ENCODE measurements at regions not wholly inside any gene's neighbourhood (a gene's known extent, or its start where the extent isn't known, plus 50 kb on each side); places are given as distances from the start of the nearest gene placed in this dataset.
"Not testable (repeated sequence)": the region's sequence is repeated elsewhere in the genome, so short reads cannot be mapped to it uniquely, and the experiment has no call there.

DNA sequence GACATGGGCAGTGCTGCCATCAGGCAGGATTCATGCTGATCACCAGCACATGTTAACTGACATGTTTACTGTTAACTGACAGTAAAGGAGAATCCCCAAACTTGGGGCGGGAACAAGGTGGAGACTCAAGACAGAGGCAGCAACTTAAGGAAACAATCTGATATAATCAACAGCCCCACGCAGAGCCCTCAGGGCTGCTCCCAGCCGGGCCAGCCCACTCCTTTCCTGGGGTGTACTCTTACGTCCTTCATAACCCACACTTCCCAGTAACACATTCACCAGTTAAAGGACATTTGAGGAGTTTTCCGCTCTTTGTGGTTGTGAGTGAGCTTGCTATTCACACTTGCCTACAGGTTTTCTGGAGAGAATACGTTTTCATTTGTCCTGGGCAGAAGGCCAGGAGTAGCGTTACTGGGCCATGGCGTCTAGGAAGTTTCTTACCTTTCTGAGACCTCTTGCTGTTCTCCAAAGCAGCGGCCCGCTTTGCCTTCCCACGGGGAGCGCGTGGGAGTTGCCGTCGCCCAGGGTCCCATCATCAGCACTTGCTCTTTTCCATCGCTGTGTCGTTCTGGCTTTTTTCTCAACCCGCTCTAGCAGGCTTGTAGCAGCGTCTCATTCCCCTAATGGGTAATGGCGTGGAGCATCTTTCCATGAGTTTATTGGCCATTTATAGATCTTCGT lies 56.4 kb downstream of the FOXF2 start:
- DNase-seq, result no peak

GRCh38 chr6:1449896-1450295 lies 60.5 kb downstream of the FOXF2 start:
- no peak for DNase-seq

GRCh38 chr6:1453024-1453423 lies 63.6 kb downstream of the FOXF2 start:
- DNase-seq, result no peak

DNA sequence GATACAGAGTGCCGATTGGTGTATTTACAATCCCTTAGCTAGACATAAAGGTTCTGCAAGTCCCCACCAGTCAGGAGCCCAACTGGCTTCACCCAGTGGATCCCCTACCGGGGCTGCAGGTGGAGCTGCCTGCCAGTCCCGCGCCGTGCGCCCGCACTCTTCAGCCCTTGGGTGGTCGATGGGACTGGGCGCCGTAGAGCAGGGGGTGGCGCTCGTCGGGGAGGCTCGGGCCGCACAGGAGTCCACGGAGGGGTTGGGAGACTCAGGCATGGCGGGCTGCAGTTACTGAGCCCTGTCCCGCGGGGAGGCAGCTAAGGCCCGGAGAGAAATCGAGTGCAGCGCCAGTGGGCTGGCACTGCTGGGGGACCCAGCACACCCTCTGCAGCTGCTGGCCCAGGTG lies 67.4 kb downstream of the FOXF2 start:
- DNase-seq, result not testable (repeated sequence)

DNA sequence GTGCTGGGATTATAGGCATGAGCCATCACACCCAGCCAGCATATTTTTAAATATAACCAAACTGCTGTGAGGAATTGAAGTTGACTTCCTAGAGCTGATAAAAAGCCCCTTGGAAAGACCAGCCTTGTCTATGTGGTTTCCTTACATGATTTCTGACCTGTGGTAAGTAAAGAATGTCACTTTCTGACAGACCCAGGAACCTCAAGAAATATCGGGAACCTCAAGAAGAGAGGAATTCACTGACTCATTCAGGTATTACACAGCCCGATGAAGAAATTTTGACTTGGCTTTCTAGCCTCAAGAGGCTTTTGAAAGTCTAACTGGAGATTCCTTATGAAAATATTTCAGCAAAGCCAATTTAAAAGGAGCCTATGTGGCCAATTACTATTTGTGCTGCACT lies 71.8 kb downstream of the FOXF2 start:
- DNase-seq, result no peak

- DNase-seq, result no peak
Observed at GRCh38 chr6:1461736-1462135, 72.4 kb downstream of the FOXF2 start.

DNA sequence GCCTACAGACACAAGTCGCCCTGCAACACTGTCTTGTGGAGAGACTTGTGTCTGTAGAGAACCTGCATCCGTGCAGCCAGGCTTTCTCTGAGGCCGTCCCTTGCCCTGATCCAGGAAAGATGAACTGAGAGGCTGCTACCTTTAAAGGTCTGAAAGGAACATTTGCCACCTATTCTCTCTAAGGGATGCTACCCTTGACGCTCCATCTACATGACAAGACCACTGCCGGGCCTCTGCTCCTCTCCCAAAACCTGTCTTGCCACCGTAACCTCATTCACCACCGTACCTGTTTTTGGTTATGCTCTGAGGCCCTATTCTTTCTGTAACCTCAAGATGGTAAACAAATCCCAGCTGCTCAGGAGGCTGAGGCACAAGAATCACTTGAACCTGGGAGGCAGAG lies 73.9 kb downstream of the FOXF2 start:
- no peak for DNase-seq

- DNase-seq, result no peak
Observed at GRCh38 chr6:1463751-1464426, 74.5 kb downstream of the FOXF2 start.

GRCh38 chr6:1464781-1465370 lies 75.5 kb downstream of the FOXF2 start:
- DNase-seq, result no peak

- no peak for DNase-seq
Observed at GRCh38 chr6:1468126-1468525, 78.8 kb downstream of the FOXF2 start.

- no peak for DNase-seq
Observed at GRCh38 chr6:1470040-1470439, 80.7 kb downstream of the FOXF2 start.

DNA sequence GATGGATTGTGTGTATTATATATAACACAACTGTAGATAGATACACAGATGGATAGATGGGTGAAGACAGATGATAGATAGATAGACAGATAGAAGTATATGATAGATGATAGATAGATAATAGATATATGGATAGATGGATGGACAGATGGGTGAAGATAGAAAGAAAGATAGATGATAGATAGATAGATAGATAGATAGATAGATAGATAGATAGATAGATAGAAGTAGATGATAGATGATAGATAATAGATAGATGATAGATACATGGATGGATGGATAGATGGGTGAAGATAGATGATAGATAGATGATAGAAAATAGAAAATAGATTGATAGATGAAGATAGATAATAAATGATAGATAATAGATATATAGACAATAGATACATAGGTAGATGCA lies 83.3 kb downstream of the FOXF2 start:
- DNase-seq, result no peak

DNA sequence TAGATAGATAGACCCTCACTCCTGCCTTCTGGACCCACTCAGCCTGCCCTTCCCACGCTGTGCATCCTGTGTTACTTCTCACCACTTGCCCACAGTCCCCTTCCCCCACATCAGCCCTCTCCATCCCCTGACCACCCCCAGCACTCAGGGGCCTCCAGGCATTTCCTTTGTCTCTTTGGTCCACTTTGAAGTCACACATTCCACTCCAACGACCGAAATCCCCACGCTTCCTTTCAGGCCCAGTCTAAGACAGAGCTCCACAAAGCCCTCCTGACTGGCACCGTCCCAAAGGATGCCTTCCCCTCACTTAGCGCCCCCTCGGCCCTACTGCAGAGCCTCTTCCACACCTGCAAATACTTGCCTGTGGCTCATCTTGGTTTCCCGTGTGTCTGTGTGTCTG lies 83.8 kb downstream of the FOXF2 start:
- no peak for DNase-seq

DNA sequence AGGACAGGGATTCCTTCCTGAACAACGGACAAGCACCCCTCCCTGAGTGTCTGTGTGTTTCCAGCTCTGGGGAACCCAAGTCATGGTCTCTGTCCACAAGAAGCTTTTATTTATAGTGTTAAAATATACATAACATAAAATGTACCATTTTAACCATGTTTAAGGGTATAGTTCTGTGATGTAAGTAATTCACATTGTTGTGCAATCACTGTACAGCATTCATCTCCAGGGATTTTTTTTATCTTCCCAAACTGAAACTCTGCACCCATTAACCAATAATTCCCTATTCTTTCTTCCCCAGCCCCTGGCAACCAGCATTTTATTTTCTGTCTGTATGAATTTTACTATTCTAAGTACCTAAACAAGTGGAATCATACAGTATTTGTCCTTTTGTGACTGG lies 84.2 kb downstream of the FOXF2 start:
- no peak for DNase-seq

GRCh38 chr6:1474205-1474604 lies 84.8 kb downstream of the FOXF2 start:
- no peak for DNase-seq

- DNase-seq, result no peak
Observed at GRCh38 chr6:1475174-1475573, 85.8 kb downstream of the FOXF2 start.

- DNase-seq, result no peak
Observed at GRCh38 chr6:1477432-1478090, 88.2 kb downstream of the FOXF2 start.

GRCh38 chr6:1478163-1478826 lies 88.9 kb downstream of the FOXF2 start:
- DNase-seq, result not testable (repeated sequence)

GRCh38 chr6:1479095-1479494 lies 89.7 kb downstream of the FOXF2 start:
- no peak for DNase-seq

GRCh38 chr6:1479601-1480221 lies 90.3 kb downstream of the FOXF2 start:
- no peak for DNase-seq

DNA sequence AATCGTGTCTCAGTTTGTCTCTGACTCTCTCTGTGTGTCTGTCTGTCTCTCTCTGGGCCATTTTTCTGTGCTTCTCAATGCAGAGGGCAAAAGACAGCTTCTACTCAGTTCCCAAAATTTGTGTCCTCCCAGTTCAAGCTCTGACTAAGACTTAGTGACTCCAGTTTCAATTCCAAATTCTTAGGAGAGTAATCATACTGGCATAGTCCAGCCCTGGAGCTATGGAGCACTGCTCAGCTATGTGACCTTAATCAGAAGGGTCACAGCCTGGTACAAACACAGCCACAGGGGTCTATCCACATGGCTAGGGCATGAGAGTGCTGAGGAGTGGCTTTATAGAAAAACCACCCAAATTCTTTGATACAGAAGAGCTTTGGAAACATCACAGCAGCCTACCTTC lies 91.9 kb downstream of the FOXF2 start:
- DNase-seq, result no peak

DNA sequence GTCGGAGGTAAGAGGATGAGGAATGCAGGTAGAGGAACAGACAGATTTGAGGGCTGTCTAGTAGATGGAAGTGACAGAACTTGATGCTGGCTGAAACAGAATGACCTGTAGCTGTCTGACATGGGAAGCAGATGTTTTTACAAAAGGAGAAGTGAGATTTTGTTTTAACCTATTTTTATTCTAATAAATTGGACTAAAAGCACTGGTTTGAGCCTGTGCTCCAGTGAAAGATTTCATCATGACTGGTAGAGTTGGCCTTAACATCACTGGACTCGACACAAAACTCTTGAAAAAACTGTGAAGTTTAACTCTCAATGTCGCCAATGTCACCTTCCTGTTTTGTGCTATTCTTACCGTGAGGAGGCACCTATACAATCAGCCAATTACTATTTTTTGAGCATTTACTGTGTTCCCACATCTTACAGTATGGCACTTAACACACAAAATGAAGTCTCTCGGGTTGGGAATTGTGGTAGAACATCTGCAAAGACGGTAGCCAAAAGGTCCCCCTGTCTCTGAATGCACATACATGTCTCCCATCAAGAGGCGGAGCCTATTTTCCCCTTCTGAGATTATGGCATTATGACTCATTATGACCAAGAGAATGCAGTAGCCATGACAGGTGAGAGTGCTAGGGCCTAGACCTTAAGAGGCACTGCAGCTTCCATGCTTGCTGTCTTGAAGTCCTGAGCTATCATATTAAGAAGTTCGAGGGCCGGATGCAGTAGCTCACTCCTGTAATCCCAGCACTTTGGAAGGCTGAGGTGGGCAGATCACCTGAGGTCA lies 93.2 kb downstream of the FOXF2 start:
- DNase-seq, result no peak
